Activated T-cell treated with anti-CD3 and anti-CD28 coated beads for 1 hour (primary cell): ENCODE measurements at regions not wholly inside any gene's neighbourhood (a gene's known extent, or its start where the extent isn't known, plus 50 kb on each side); places are given as distances from the start of the nearest gene placed in this dataset.
"Not testable (repeated sequence)": the region's sequence is repeated elsewhere in the genome, so short reads cannot be mapped to it uniquely, and the experiment has no call there.

Experiments used
- DNase-seq: peaks from one replicate; pipeline ENCODE4 v3.0.0-alpha.2; 2020; ENCODE audit warnings: low read depth

GRCh38 chr4:53920116-53920515 is 144.3 kb downstream of the CHIC2 start:
- DNase-seq = no peak

- DNase-seq = no peak
Observed at GRCh38 chr4:53919535-53919934, 144.9 kb downstream of the CHIC2 start.

GRCh38 chr4:53917729-53918128 is 146.7 kb downstream of the CHIC2 start:
- DNase-seq = no peak

GRCh38 chr4:53916431-53916889 is 147.9 kb downstream of the CHIC2 start:
- no peak for DNase-seq

DNA sequence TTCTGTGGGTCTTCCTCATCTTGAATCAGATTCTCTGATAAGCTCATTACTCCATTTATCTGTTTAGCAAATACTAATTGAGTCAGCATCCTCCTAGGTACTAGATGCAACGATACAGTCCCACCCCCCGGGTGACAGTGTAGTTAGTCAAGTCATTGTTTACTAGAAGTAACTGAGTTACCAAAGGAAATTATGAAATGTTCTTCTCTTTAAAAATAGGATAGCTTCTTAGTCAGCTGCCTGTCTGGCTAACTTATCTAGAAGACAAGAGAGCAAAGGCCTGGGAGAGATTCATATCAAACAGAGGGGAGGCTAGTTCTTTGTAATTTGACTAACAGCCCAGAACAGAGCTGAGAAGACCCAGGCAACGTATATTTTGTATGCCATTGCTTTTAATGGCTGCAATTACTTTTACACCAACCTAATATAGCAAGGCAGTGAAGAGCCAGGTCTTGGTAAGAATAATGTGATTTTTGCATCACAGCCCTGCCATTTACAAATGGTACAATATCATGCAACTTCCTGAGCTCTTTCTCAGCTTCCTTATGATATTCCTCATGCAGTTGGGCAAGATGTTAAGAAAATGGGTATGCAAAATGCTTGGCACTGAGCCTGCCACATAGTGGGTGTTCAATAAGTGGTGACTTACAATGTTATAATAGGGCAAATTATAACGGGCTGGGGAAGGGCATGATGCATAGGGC is 149.9 kb downstream of the CHIC2 start:
- no peak for DNase-seq

DNA sequence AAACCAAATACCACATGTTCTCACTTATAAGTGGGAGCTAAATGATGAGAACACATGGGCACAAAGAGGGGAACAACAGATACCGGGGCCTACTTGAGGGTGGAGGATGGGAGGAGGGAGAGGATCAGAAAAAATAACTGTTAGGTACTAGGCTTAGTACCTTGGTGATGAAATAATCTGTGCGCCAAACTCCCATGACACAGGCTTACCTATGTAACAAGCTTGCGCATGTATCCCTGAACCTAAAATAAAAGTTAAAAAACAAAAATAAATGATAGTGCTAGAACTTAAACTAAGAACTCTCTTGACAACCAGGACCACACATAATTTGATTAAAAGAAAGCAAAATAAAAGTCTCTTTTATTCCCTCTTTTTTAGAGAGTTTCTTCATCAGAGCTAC is 150.6 kb downstream of the CHIC2 start:
- DNase-seq = no peak

GRCh38 chr4:53912766-53913497 is 151.5 kb downstream of the CHIC2 start:
- no peak for DNase-seq

DNA sequence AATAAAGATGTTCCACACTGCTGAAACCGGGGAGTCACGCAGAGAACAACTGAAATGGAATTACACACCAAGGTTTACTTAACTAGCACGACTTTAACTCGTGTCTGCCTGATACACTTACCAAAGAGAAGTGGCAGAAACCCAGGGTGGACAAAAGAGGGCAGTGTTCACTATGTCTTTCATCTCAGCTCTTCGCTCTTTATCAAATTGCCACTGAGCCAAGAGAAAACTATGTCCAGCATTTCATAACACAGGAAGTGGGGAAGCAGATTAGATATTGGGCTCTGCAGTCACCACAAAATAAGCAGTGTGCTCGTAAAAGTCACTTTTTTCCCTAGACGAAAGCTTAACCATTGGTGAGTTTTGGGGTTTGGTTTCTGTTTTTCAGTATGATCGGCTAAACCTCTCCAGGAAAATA is 155.7 kb downstream of the CHIC2 start:
- no peak for DNase-seq

DNA sequence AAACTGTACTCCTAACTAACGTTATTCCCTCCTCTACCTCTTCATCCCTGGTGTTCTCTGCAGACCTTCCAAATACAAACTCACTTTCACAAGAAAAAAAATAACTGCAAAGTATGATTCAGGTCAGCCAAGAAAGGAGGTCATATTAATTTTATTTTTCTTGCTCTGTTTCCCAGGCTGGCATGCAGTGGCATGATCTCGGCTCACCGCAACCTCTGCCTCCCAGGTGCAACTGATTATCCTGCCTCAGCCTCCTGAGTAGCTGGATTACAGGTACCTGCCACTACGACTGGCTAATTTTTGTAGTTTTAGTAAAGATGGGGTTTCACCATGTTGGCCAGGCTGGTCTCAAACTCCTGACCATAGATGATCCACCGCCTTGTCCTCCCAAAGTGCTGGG is 156.6 kb downstream of the CHIC2 start:
- no peak for DNase-seq

DNA sequence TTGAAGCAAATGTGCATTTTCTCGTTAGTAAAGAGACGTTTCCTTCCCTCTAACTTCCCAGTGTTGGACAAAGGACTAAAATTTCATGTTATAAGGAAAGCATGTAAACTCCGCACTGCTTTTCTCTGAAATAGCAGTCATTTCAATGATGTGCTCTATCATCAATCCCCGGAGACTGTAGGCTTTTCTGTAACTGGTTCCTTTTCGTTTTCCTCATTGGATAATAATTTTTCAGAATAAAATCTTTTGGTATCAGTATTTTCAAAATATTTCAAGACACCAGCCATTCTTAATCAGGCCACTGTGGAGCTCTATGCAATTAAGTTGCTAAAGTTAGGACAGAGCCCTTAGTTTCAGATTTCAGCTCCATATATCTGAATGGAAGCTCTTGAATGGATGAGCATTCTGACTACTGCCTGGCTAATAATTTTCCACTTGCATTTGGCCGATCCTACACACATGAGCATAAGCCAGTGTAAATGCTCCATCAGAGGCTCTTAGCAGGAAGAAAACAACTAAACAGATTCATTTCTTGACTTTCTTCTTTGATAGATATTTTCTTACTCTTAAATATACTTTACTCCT is 157.7 kb downstream of the CHIC2 start:
- DNase-seq = no peak

- DNase-seq = no peak
Observed at GRCh38 chr4:53905941-53906377, 158.4 kb downstream of the CHIC2 start.

- no peak for DNase-seq
Observed at GRCh38 chr4:53905276-53905940, 159.0 kb downstream of the CHIC2 start.

- DNase-seq = no peak
Observed at GRCh38 chr4:53902786-53903185, 161.6 kb downstream of the CHIC2 start.

- DNase-seq = no peak
Observed at GRCh38 chr4:53900271-53900649, 164.1 kb downstream of the CHIC2 start.

GRCh38 chr4:53899586-53900270 is 164.7 kb downstream of the CHIC2 start:
- DNase-seq = no peak

GRCh38 chr4:53895137-53895536 is 169.3 kb downstream of the CHIC2 start:
- no peak for DNase-seq

DNA sequence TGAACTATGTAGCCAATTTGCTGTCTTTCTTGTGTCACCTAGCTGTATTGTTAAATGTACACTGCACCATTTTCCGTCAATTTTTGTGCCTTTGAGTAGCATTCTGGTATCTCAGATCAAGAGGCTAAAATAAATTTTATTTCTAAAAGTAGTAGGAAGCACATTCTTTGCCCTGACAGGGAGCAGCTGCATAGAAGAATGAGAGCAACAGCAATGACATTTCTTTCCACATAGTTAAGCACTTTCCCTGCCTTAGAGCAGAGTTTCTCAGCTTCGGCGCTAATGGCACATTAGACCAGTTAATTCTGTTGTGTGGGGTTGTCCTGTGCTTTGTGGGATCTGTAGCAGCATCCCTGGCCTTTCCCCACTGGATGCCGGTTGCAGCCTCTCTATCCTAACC is 173.9 kb downstream of the CHIC2 start:
- no peak for DNase-seq

DNA sequence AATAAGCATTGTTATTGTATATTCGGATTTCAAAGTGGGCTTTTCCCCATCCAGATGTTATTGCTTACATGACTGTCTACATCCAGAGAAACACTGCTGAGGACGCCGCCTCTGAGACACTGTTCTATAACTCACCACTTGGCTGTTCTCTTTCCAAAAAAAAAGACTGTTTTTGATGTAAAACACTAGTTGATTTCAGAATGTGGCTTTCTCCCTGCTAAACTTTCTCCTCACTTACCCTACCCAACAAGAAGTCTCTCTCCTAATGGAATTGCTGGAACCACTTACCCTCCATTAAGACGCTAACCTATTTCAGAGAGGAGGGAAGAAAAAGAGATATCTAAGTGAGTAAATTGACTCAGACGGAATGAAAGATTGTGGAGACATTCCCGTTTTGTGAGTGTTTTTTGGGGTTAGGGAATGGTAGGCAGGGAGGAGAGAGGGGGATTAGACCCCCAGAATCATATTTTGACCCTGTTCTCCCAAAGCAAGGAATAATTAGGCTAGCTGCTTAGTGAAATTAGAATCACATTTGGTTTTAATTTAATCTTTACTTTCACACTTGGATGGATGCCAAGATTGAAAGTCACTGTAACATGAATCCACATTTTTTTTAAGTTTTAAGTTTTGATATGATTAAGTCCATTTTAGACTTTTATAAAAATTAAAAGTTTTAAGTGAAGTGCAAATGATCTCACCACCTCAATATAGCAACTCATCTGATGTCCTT is 174.9 kb downstream of the CHIC2 start:
- DNase-seq = no peak

DNA sequence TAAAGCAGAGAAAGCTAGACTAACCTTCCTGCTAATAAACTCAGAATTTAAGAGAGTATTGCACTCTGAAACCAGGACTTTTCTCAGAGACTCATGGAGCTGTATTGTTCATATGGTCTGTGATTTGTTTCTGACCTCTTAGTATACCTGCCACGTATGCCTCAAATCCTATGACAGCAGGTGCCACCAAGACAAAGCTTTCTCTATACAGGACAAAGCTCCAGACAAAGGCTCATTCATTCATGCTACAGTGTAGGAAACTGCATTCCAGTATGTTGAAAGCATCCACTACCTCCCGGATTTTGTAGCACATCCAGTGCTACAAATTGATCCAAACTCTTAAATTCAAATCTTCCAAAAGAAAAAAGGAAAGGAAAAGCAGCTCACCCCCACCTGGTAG is 178.3 kb downstream of the CHIC2 start:
- no peak for DNase-seq

GRCh38 chr4:53885668-53886067 is 178.7 kb downstream of the CHIC2 start:
- DNase-seq = no peak

DNA sequence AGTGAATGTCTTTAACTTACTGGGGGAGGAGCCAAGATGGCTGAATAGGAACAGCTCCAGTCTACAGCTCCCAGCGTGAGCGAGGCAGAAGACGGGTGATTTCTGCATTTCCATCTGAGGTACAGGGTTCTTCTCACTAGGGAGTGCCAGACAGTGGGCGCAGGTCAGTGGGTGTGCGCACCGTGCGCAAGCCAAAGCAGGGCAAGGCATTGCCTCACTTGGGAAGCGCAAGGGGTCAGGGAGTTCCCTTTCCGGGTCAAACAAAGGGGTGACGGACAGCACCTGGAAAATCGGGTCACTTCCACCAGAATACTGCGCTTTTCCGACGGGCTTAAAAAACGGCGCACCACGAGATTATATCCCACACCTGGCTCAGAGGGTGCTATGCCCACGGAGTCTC is 187.3 kb downstream of the CHIC2 start:
- DNase-seq = not testable (repeated sequence)
